K562 (cell line): ENCODE measurements at regions not wholly inside any gene's neighbourhood (a gene's known extent, or its start where the extent isn't known, plus 50 kb on each side); places are given as distances from the start of the nearest gene placed in this dataset.

ENCODE experiments used
- ZBTB40 ChIP-seq, 2 experiments: fragments of 450-650 bp in 1 of 2; sonication (generic) in 1 of 2; formaldehyde crosslinking in 1 of 2; IDR thresholded peaks; 2 replicates each; pipeline versions ENCODE4 v1.7.1 to v1.9.0; 2016 to 2022; ENCODE audit warnings: inconsistent platforms in 1 of 2, mild to moderate bottlenecking in 1 of 2, missing genetic modification reagents in 1 of 2
- ZNF589 ChIP-seq: fragments of 200-800 bp; sonication (Bioruptor generic); IDR thresholded peaks from 2 replicates; pipeline ENCODE4 v1.6.1; 2016; ENCODE audit warnings: low read depth, missing genetic modification characterization, missing compliant biosample characterization

- TF ChIP-seq ZNF589 (CRISPR knock-in tag) (no peak), ZBTB40 (IDR thresholded peaks at IDR 0.05) (no peak), ZBTB40 (CRISPR knock-in tag; IDR thresholded peaks at IDR 0.05) (no peak)
Measured at GRCh38 chr7:113548561-113548960, 370.2 kb downstream of the PPP1R3A start (continued).
